ENCODE measurements at regions not wholly inside any gene's neighbourhood (a gene's known extent, or its start where the extent isn't known, plus 50 kb on each side); places are given as distances from the start of the nearest gene placed in this dataset.

DNA sequence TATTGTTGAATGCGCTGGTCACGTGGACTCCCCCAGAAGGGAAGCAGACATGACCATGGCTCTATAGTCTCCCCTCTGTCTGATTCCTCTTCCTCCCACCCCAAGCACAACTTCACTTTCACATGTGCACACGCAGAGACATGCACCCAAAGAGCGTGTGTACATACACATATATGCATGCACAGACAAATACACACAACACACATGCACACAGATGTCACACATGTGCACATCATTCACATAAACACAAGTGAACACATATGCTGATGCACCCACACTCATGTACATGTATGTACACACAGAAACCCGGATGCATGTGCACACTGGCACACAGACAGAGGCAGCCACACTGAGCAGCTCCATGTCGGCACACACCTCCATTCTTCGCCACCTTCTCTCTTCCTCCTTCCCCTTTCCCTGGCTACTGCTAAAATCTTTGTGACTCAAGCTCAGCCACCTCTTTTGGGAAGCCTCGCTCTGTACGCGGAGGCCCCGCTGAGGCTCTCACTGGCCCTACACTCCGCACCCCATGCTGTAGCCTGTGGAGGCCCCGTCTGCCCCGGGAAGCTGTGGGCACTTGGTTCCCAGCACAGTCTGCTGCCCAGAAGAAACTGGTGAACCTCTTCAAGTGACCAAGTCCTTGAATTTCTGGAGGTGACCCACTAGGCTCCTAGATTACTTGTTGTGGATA, 101.6 kb upstream of the TEX51 start:
- Histone ChIP-seq H3K36me3 (ENCODE audit: insufficient read depth, low read length, poor library complexity, severe bottlenecking) (no peaks in the 10 kb centered on the region), H3K27me3 (replicated peaks; ENCODE audit: insufficient read depth, low read depth, low read length, poor library complexity) (peaks cover 7% of the 10 kb centered on the region), H3K4me3 (ENCODE audit: low read depth, low read length, poor library complexity, severe bottlenecking) (no peak overlapping the region), H3K9me3 (ENCODE audit: low read depth, low read length, poor library complexity, severe bottlenecking) (no peaks in the 10 kb centered on the region), H3K4me1 (ENCODE audit: insufficient read depth, low read length, poor library complexity, severe bottlenecking) (no peaks in the 10 kb centered on the region), H3K27ac (ENCODE audit: low read depth, low read length, poor library complexity, severe bottlenecking) (no peak overlapping the region)
- TF ChIP-seq, protein P1, sequence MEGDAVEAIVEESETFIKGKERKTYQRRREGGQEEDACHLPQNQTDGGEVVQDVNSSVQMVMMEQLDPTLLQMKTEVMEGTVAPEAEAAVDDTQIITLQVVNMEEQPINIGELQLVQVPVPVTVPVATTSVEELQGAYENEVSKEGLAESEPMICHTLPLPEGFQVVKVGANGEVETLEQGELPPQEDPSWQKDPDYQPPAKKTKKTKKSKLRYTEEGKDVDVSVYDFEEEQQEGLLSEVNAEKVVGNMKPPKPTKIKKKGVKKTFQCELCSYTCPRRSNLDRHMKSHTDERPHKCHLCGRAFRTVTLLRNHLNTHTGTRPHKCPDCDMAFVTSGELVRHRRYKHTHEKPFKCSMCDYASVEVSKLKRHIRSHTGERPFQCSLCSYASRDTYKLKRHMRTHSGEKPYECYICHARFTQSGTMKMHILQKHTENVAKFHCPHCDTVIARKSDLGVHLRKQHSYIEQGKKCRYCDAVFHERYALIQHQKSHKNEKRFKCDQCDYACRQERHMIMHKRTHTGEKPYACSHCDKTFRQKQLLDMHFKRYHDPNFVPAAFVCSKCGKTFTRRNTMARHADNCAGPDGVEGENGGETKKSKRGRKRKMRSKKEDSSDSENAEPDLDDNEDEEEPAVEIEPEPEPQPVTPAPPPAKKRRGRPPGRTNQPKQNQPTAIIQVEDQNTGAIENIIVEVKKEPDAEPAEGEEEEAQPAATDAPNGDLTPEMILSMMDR (conservative IDR thresholded peaks at IDR 0.05; ENCODE audit: low read depth, low read length): no peak
- TF ChIP-seq EZH2 (IDR thresholded peaks at IDR 0.05; ENCODE audit: borderline replicate concordance, low read depth, low read length, poor library complexity, severe bottlenecking): no peak
- no peak for DNase-seq (ENCODE audit: low spot score)
- ChIA-PET POLR2A (ENCODE audit: low non-redundant PET) (no interaction called here), CTCF (no interaction called here)
- no TSS peak for BruUV-seq (replicated peaks)
- intact Hi-C loops (cut with micrococcal nuclease; ENCODE audit: unreplicated experiment): no loop called here

DNA sequence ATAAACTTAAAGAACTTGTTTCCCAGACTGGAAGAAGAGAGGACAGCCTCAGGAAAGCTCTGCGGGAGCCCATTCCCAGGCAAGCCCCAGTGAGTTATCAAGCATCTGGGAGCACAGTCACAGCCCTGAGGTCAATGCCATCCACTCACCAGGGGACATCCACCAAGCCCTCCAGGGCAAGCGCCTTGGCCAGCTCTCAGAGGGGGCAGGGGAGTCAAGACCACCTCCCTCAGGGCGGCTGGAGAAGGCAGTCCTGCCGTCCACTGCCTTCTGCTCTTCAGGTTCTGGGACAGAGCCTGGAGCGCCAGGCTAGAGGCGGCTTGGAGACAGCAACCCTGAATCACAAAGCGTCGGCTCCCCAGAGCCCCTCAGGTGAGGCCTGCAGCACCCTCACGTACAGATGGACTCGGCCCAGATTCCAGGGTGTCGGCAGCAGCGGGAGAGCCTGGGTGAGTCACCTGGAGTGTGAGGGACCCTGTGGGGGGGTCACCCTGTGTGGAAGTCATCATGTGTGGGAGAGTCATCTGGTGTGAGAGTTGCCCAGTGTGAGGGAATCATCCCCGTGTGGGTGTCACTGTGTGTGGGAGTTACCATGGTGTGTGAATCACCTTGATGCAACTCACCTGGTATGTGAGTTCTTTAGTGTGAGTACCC, 100.9 kb upstream of the TEX51 start:
- BruUV-seq (replicated peaks): no TSS peak
- H3K27ac ChIP-seq (ENCODE audit: low read depth, low read length, poor library complexity, severe bottlenecking): no peak overlapping the region
- CTCF ChIA-PET: no interaction called here
- POLR2A ChIA-PET (ENCODE audit: low non-redundant PET): no interaction called here
- TF ChIP-seq, protein P1 (conservative IDR thresholded peaks at IDR 0.05; ENCODE audit: low read depth, low read length): no peak
- no peak for TF ChIP-seq EZH2 (IDR thresholded peaks at IDR 0.05; ENCODE audit: borderline replicate concordance, low read depth, low read length, poor library complexity, severe bottlenecking)
- no peak for DNase-seq (ENCODE audit: low spot score)
- H3K4me1 ChIP-seq (ENCODE audit: insufficient read depth, low read length, poor library complexity, severe bottlenecking): no peaks in the 10 kb centered on the region
- no peaks in the 10 kb centered on the region for H3K9me3 ChIP-seq (ENCODE audit: low read depth, low read length, poor library complexity, severe bottlenecking)
- no peak overlapping the region for H3K4me3 ChIP-seq (ENCODE audit: low read depth, low read length, poor library complexity, severe bottlenecking)
- H3K36me3 ChIP-seq (ENCODE audit: insufficient read depth, low read length, poor library complexity, severe bottlenecking): no peaks in the 10 kb centered on the region
- H3K27me3 ChIP-seq (replicated peaks; ENCODE audit: insufficient read depth, low read depth, low read length, poor library complexity): peaks cover 7% of the 10 kb centered on the region
- intact Hi-C loops (cut with micrococcal nuclease; ENCODE audit: unreplicated experiment): no loop called here

DNA sequence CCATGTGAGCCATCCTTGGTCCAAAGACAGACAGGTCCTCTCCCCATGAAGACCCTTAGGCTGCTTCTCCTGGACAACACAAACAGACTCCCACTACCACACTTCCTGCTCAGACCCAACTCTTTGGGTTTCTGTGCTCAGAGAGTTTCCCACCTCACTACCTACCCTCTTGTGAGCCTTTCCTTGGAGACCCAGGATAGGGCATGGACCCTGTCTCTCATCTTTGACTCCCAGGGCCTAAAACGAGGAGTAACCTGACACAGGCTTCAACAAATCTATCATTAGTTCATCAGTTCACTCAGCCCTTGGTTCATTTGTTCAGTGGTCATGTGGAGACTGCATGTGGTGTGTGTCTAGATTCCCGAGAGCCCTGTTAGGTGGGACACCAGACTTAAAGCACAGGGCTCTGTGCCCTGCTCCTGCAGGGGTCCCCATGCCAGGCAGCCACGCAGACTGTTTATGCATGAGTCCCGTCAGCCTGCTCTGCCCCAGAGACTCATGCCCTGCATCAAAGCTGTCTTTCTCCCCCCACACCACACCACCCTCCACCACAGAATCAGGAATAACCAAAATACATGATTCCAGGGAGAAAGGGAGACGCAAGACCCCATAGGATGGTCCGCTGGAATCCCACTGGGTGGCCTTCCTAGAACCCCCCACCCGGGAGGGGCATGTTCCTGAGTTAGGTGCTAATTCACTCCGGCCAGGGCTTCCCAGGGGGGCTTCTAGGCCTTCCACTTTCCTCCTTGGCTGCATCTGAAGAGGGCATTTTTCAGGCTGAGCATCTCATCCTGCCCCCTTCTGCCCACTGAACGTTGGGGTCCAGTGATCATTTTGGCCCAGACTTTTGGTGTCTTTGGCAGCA, 100.2 kb upstream of the TEX51 start:
- BruUV-seq (replicated peaks): no TSS peak
- no peak overlapping the region for H3K27ac ChIP-seq (ENCODE audit: low read depth, low read length, poor library complexity, severe bottlenecking)
- TF ChIP-seq, protein P1 (conservative IDR thresholded peaks at IDR 0.05; ENCODE audit: low read depth, low read length): no peak
- no peak for TF ChIP-seq EZH2 (IDR thresholded peaks at IDR 0.05; ENCODE audit: borderline replicate concordance, low read depth, low read length, poor library complexity, severe bottlenecking)
- no peak overlapping the region for H3K4me3 ChIP-seq (ENCODE audit: low read depth, low read length, poor library complexity, severe bottlenecking)
- no peaks in the 10 kb centered on the region for H3K4me1 ChIP-seq (ENCODE audit: insufficient read depth, low read length, poor library complexity, severe bottlenecking)
- no peaks in the 10 kb centered on the region for H3K9me3 ChIP-seq (ENCODE audit: low read depth, low read length, poor library complexity, severe bottlenecking)
- POLR2A ChIA-PET (ENCODE audit: low non-redundant PET): no interaction called here
- DNase-seq (ENCODE audit: low spot score): no peak
- H3K27me3 ChIP-seq (replicated peaks; ENCODE audit: insufficient read depth, low read depth, low read length, poor library complexity): peaks cover 7% of the 10 kb centered on the region
- intact Hi-C loops (cut with micrococcal nuclease; ENCODE audit: unreplicated experiment): no loop called here
- H3K36me3 ChIP-seq (ENCODE audit: insufficient read depth, low read length, poor library complexity, severe bottlenecking): no peaks in the 10 kb centered on the region
- CTCF ChIA-PET: no interaction called here

All from A673 (cell line).